SK-N-MC (cell line): ENCODE measurements at regions not wholly inside any gene's neighbourhood (a gene's known extent, or its start where the extent isn't known, plus 50 kb on each side); places are given as distances from the start of the nearest gene placed in this dataset.

Experiments
- DNase-seq: peaks from one replicate; pipeline ENCODE4 v3.0.0-alpha.2; 2011; ENCODE audit warnings: low read depth, low spot score
- H3K27ac ChIP-seq: fragments of 200-600 bp; sonication (generic); 2 replicates; pipeline ENCODE4 v1.5.1; 2016; ENCODE audit warnings: mixed run types
- H3K36me3 ChIP-seq: fragments of 200-600 bp; sonication (generic); 2 replicates; pipeline ENCODE4 v1.6.1; 2017; ENCODE audit warnings: antibody characterized with exemption, low read length, mixed read lengths; ENCODE audit not compliant: insufficient read depth
- H3K4me3 ChIP-seq: fragments of 200-600 bp; sonication (generic); 2 replicates; pipeline ENCODE4 v1.5.1; 2016
- H3K9ac ChIP-seq: fragments of 200-600 bp; sonication (generic); 2 replicates; pipeline ENCODE4 v1.8.0; 2017; ENCODE audit warnings: mixed run types, mixed read lengths; ENCODE audit not compliant: insufficient read length
- H3K9me3 ChIP-seq: fragments of 200-600 bp; sonication (generic); 2 replicates; pipeline ENCODE4 v1.6.1; 2017; ENCODE audit warnings: low read depth, mild to moderate bottlenecking, antibody characterized with exemption, low read length, moderate library complexity, mixed read lengths
- EZH2 ChIP-seq: fragments of 200-600 bp; sonication (generic); IDR thresholded peaks from one replicate; pipeline ENCODE4 v1.6.1; 2017; ENCODE audit warnings: antibody characterized with exemption
- FOXP2 ChIP-seq: optimal IDR thresholded peaks from 2 replicates; pipeline ENCODE3; 2011; ENCODE audit warnings: mild to moderate bottlenecking, moderate library complexity; ENCODE audit not compliant: insufficient read depth; ENCODE audit errors: extremely low read length, control extremely low read depth
- POLR2AphosphoS5 ChIP-seq: IDR thresholded peaks from 2 replicates; pipeline ENCODE4 v1.6.1; 2012; ENCODE audit warnings: mild to moderate bottlenecking, low read depth, low read length, borderline replicate concordance

DNA sequence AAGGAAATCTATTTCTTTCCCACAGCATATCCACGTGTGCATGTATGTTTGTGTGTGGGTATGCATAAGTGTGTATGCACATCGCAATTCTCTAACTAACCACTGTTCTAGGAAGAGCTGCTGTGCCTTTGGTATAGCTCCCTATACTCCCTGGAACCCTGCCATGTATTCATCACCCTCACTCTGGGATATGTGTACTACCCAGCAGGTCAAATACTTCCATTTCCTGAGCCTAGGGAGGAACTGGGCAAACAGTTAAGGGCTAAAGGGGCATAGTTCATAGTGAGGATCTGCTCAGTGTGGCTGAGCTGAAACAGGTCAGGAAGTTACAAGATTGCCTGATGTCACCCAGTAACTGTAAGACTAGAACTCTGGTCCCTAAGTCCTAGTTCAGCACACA is 260.4 kb downstream of the RPLP1 start:
- H3K36me3 ChIP-seq, result no peaks in the 10 kb centered on the region
- H3K9me3 ChIP-seq, result no peaks in the 10 kb centered on the region
- H3K4me3 ChIP-seq, result no peak overlapping the region
- no peak overlapping the region for H3K27ac ChIP-seq
- DNase-seq, result no peak
- H3K9ac ChIP-seq, result no peak overlapping the region
- TF ChIP-seq POLR2AphosphoS5 (no peak), FOXP2 (no peak), EZH2 (no peak)

DNA sequence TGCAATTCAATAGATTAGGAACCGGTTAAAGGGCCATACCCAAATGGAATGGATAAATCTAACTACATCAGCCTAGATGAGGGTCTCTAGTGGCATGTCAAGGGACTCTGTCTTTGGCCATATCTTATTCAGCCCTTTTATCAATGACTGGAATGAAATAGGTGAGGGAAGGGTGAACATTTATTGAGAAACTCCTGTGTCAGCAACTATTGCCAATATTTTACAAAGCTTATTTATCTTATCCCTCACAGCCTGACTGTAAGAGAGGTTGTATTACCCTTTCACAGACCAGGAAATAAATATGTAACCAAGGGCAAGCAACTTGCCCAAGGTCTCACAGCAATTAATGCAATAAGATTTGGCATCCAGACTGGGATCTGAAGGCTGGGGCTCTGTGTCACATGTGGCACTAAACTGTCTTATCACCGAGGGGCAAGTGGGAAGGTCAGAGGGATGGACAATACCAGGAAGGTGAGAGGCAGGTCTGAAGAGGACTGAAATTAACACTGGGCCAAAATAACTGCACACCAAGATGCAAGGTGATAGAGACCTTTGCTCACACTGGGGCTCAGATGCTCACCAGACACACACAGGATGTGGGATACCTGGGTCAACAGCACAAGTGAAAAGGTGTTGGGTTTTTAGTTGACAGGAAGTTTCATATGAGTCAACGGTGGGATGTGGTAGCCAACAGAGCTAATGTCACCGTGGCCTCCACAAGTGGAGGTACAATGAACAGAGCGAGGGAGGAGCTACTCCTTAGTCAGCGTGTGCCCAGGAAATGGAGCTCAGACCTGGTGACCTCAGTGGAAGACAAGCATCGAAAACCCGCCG is 261.3 kb downstream of the RPLP1 start:
- Histone ChIP-seq H3K36me3 (no peaks in the 10 kb centered on the region), H3K27ac (no peak overlapping the region), H3K4me3 (no peak overlapping the region), H3K9ac (no peak overlapping the region), H3K9me3 (no peaks in the 10 kb centered on the region)
- TF ChIP-seq POLR2AphosphoS5 (no peak), FOXP2 (no peak), EZH2 (no peak)
- no peak for DNase-seq

DNA sequence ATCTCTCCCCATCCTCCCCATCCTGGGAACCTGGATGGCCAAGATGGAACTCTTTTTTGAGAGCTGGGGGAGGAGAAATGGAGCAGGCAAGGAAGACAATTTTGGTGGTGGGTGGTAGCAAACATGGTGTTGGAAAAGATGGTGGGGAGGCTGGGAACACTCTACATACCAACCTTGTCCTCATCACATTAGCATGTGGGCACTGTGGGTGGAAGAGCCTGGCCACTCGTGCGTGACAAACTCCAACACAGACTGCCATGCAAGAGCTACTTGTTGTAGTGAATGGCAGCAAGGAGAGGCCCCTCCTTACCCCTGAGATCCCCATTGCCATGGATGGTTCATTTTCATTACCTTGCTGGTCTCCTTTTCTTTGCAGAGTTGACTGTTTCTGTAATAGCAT is 262.6 kb downstream of the RPLP1 start:
- H3K4me3 ChIP-seq, result no peak overlapping the region
- H3K9ac ChIP-seq, result no peak overlapping the region
- H3K27ac ChIP-seq, result no peak overlapping the region
- H3K36me3 ChIP-seq, result no peaks in the 10 kb centered on the region
- TF ChIP-seq FOXP2 (no peak), POLR2AphosphoS5 (no peak), EZH2 (no peak)
- H3K9me3 ChIP-seq, result no peaks in the 10 kb centered on the region
- no peak for DNase-seq

DNA sequence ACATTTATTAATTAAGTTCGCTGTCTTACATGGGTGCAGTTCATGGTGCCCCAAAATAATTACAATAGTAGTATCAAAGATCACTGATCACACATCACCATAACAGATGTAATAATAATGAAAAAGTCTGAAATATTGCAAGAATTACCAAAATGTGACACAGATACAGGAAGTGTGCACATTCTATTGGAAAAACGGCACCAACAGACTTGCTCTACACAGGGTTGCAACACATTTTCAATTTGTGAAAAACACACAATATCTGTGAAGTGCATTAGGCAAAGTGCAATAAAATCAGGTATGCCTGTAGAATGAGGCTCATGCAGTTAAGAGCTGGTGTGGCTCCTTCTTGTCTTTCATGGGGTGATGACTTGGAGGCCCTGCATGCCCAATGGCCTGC is 265.8 kb downstream of the RPLP1 start:
- no peak overlapping the region for H3K9ac ChIP-seq
- no peak overlapping the region for H3K4me3 ChIP-seq
- TF ChIP-seq EZH2 (no peak), POLR2AphosphoS5 (no peak), FOXP2 (no peak)
- no peaks in the 10 kb centered on the region for H3K9me3 ChIP-seq
- H3K36me3 ChIP-seq, result no peaks in the 10 kb centered on the region
- DNase-seq, result no peak
- no peak overlapping the region for H3K27ac ChIP-seq

DNA sequence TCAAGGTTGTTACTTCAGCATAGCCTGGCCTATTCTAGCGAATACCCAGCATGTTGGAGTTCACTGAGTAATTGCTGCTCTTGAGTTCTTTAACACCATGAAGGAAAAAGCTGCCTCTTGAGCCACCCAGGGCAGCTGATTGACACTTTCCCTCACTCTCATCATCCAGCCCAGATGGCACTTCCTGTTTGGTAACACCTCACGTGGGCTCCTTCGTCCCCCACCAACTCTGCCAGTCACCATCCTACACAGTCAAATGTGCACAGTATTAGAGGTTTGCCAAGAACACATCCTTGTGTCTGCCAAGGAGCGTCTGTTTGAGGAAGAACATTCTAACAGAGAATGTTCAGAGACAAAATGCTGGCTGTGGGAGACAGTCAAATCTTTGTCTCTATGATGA is 266.3 kb downstream of the RPLP1 start:
- Histone ChIP-seq H3K9me3 (no peaks in the 10 kb centered on the region), H3K4me3 (no peak overlapping the region), H3K36me3 (no peaks in the 10 kb centered on the region), H3K9ac (no peak overlapping the region), H3K27ac (no peak overlapping the region)
- TF ChIP-seq POLR2AphosphoS5, result no peak
- no peak for TF ChIP-seq EZH2
- TF ChIP-seq FOXP2, result no peak
- no peak for DNase-seq

DNA sequence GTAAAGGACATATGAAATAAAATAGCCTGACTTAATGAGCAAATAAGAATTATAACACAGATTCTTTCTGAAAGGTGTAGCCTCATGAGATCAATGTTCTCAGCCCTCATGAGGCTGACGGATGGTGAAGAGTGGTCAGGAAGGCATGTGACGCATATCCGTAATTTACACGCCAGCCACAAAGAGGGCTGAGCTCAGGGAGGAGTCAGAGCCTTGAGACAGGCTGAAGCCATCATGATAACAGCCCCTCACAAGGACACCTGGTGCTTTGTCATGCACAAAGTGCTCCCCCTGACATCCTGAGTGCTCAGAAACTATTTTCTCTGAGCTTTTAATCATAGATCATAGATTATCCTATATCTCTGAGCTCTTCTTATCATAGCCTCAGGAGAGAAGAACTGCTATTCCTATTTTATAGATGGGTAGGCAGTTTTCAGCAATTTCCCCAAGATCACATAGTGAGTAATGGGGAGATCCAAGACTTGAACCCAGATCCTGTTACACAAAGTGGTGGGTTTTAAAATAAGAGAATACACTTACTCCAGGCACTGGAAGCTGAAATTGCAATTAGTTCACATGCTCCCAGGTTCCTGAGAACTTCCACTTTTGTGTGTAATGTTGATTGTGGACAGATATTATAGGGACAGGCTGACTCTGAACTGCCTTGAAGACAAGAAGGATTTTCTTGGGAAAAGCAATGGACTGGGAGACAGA is 267.1 kb downstream of the RPLP1 start:
- Histone ChIP-seq H3K9me3 (no peaks in the 10 kb centered on the region), H3K4me3 (no peak overlapping the region), H3K36me3 (no peaks in the 10 kb centered on the region), H3K27ac (no peak overlapping the region), H3K9ac (no peak overlapping the region)
- no peak for TF ChIP-seq POLR2AphosphoS5
- TF ChIP-seq FOXP2, result no peak
- no peak for TF ChIP-seq EZH2
- no peak for DNase-seq

- Histone ChIP-seq H3K9me3 (no peaks in the 10 kb centered on the region), H3K36me3 (no peaks in the 10 kb centered on the region), H3K27ac (no peak overlapping the region), H3K9ac (no peak overlapping the region), H3K4me3 (no peak overlapping the region)
- DNase-seq, result no peak
- TF ChIP-seq POLR2AphosphoS5, result no peak
- TF ChIP-seq EZH2, result no peak
- no peak for TF ChIP-seq FOXP2
These were observed 267.9 kb downstream of the RPLP1 start for GRCh38 chr15:69720536-69720935.

GRCh38 chr15:69722924-69723323 is 270.3 kb downstream of the RPLP1 start:
- TF ChIP-seq EZH2 (no peak), FOXP2 (no peak), POLR2AphosphoS5 (no peak)
- no peaks in the 10 kb centered on the region for H3K36me3 ChIP-seq
- DNase-seq, result no peak
- H3K27ac ChIP-seq, result no peak overlapping the region
- no peaks in the 10 kb centered on the region for H3K9me3 ChIP-seq
- H3K9ac ChIP-seq, result no peak overlapping the region
- no peak overlapping the region for H3K4me3 ChIP-seq
